CD4-positive, alpha-beta memory T cell (primary cell): ENCODE measurements at regions not wholly inside any gene's neighbourhood (a gene's known extent, or its start where the extent isn't known, plus 50 kb on each side); places are given as distances from the start of the nearest gene placed in this dataset.

ENCODE experiments used
- CTCF ChIA-PET: fragments of 350-600 bp; sonication (Branson Sonifier 250); formaldehyde crosslinking; loops from one replicate; lab custom pipeline; 2021; ENCODE audit warnings: inconsistent platforms; ENCODE audit not compliant: partially characterized antibody; lab: Charles Lee
- POLR2A ChIA-PET: fragments of 350-600 bp; sonication (Branson Sonifier 250); formaldehyde crosslinking; loops from one replicate; lab custom pipeline; 2021; ENCODE audit not compliant: partially characterized antibody; lab: Charles Lee
- DNase-seq, 5 donors: peaks; one replicate each; pipeline versions ENCODE4 v3.0.0 to v3.0.0-alpha.2; 2020 to 2022; ENCODE audit warnings: mixed read lengths in 1 of 5
- H3K27ac ChIP-seq: one replicate; pipeline ENCODE4 v1.7.0; 2013; ENCODE audit warnings: low read depth, low read length
- H3K27me3 ChIP-seq: 2 replicates; pipeline ENCODE4 v1.7.0; 2013; ENCODE audit warnings: mild to moderate bottlenecking, low read length, moderate library complexity; ENCODE audit not compliant: insufficient read depth
- H3K36me3 ChIP-seq: 2 replicates; pipeline ENCODE4 v1.7.0; 2013; ENCODE audit warnings: mild to moderate bottlenecking, low read length, moderate library complexity; ENCODE audit not compliant: insufficient read depth
- H3K4me1 ChIP-seq: 2 replicates; pipeline ENCODE4 v1.7.0; 2013; ENCODE audit warnings: mild to moderate bottlenecking, low read length, moderate library complexity; ENCODE audit not compliant: insufficient read depth
- H3K4me3 ChIP-seq, 2 donors: one replicate each; pipeline ENCODE4 v1.7.0; 2013; ENCODE audit warnings: low read length in 2 of 2, mild to moderate bottlenecking in 1 of 2
- H3K9me3 ChIP-seq, 2 donors: one replicate each; pipeline ENCODE4 v1.7.0; 2013; ENCODE audit warnings: low read length in 2 of 2, control low read depth in 1 of 2; ENCODE audit not compliant: control insufficient read depth in 1 of 2
- H3K27ac Mint-ChIP-seq, 7 donors: one replicate each; pipeline ENCODE4 v1.8.0; 2020 to 2021; ENCODE audit warnings: mixed read lengths in 7 of 7, mild to moderate bottlenecking in 6 of 7, inconsistent platforms in 3 of 7, moderate library complexity in 3 of 7
- H3K27me3 Mint-ChIP-seq, 2 donors: one replicate each; pipeline ENCODE4 v1.8.0; 2020 to 2021; ENCODE audit warnings: mixed read lengths in 2 of 2
- H3K36me3 Mint-ChIP-seq, 2 donors: one replicate each; pipeline ENCODE4 v1.8.0; 2020 to 2021; ENCODE audit warnings: mixed read lengths in 2 of 2, inconsistent platforms in 1 of 2, mild to moderate bottlenecking in 1 of 2
- H3K4me1 Mint-ChIP-seq, 4 donors: one replicate each; pipeline ENCODE4 v1.8.0; 2020 to 2021; ENCODE audit warnings: mixed read lengths in 4 of 4, mild to moderate bottlenecking in 1 of 4
- H3K4me3 Mint-ChIP-seq, 8 donors: one replicate each; pipeline ENCODE4 v1.8.0; 2020 to 2021; ENCODE audit warnings: mixed read lengths in 8 of 8, mild to moderate bottlenecking in 7 of 8, moderate library complexity in 6 of 8, inconsistent platforms in 3 of 8
- H3K9me3 Mint-ChIP-seq, 8 donors: one replicate each; pipeline ENCODE4 v1.8.0; 2020 to 2021; ENCODE audit warnings: mixed read lengths in 8 of 8, mild to moderate bottlenecking in 5 of 8, inconsistent platforms in 3 of 8, moderate library complexity in 1 of 8
- intact Hi-C: fragments of 100-400 bp; cut with micrococcal nuclease; formaldehyde crosslinking; loops from one replicate; pipeline ENCODE4 v1.15.1; 2023

DNA sequence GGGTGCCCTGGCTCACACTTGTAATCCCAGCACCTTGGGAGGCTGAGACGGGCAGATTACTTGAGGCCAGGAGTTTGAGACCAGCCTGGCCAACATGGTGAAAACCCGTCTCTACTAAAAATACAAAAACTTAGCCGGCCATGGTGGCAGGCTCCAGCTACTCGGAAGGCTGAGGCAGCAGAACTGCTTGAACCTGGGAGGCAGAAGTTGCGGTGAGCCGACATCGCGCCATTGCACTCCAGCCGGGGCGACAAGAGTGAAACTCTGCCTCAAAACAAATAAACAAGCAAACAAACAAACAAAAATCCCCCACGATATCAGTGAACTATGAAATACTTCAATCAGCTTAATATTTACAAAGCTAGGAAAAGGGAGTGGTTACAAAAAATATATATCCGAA lies 382.3 kb upstream of the KCND2 start:
- DNase-seq, result no peak
- ChIA-PET POLR2A (no interaction called here), CTCF (no interaction called here)
- Mint-ChIP-seq H3K36me3 (no peaks in the 10 kb centered on the region), H3K4me1 (no peaks in the 10 kb centered on the region), H3K27ac (no peak overlapping the region), H3K9me3 (peaks cover 2 to 16% (median 10%) of the 10 kb centered on the region in 8 donors), H3K4me3 (no peak overlapping the region), H3K27me3 (no peaks in the 10 kb centered on the region)
- intact Hi-C loops, result no loop called here
- H3K4me3 ChIP-seq, result no peak overlapping the region
- H3K36me3 ChIP-seq, result no peaks in the 10 kb centered on the region
- H3K27ac ChIP-seq, result no peak overlapping the region
- no peaks in the 10 kb centered on the region for H3K9me3 ChIP-seq
- H3K4me1 ChIP-seq, result no peaks in the 10 kb centered on the region
- no peaks in the 10 kb centered on the region for H3K27me3 ChIP-seq

GRCh38 chr7:119895320-119895719 lies 377.7 kb upstream of the KCND2 start:
- CTCF ChIA-PET, result no interaction called here
- Histone ChIP-seq H3K9me3 (no peaks in the 10 kb centered on the region), H3K27ac (no peak overlapping the region), H3K36me3 (no peaks in the 10 kb centered on the region), H3K27me3 (no peaks in the 10 kb centered on the region), H3K4me3 (no peak overlapping the region), H3K4me1 (no peaks in the 10 kb centered on the region)
- no peaks in the 10 kb centered on the region for H3K4me1 Mint-ChIP-seq
- H3K27ac Mint-ChIP-seq, result no peak overlapping the region
- no peaks in the 10 kb centered on the region for H3K27me3 Mint-ChIP-seq
- intact Hi-C loops, result no loop called here
- no peaks in the 10 kb centered on the region for H3K36me3 Mint-ChIP-seq
- peaks cover 2 to 20% (median 13%) of the 10 kb centered on the region in 8 donors for H3K9me3 Mint-ChIP-seq
- DNase-seq, result no peak
- H3K4me3 Mint-ChIP-seq, result no peak overlapping the region
- POLR2A ChIA-PET, result no interaction called here

- Histone ChIP-seq H3K4me1 (no peaks in the 10 kb centered on the region), H3K27me3 (no peaks in the 10 kb centered on the region), H3K9me3 (no peaks in the 10 kb centered on the region), H3K4me3 (no peak overlapping the region), H3K36me3 (no peaks in the 10 kb centered on the region), H3K27ac (no peak overlapping the region)
- no peak for DNase-seq
- ChIA-PET POLR2A (no interaction called here), CTCF (no interaction called here)
- H3K27ac Mint-ChIP-seq, result no peak overlapping the region
- H3K27me3 Mint-ChIP-seq, result no peaks in the 10 kb centered on the region
- no peaks in the 10 kb centered on the region for H3K36me3 Mint-ChIP-seq
- H3K9me3 Mint-ChIP-seq, result peaks cover 2 to 16% (median 13%) of the 10 kb centered on the region in 8 donors
- intact Hi-C loops, result no loop called here
- no peak overlapping the region for H3K4me3 Mint-ChIP-seq
- no peaks in the 10 kb centered on the region for H3K4me1 Mint-ChIP-seq
These were observed 376.6 kb upstream of the KCND2 start for GRCh38 chr7:119896386-119896785.

GRCh38 chr7:119900996-119901672 lies 371.8 kb upstream of the KCND2 start:
- no peaks in the 10 kb centered on the region for H3K27me3 ChIP-seq
- H3K27me3 Mint-ChIP-seq, result no peaks in the 10 kb centered on the region

DNA sequence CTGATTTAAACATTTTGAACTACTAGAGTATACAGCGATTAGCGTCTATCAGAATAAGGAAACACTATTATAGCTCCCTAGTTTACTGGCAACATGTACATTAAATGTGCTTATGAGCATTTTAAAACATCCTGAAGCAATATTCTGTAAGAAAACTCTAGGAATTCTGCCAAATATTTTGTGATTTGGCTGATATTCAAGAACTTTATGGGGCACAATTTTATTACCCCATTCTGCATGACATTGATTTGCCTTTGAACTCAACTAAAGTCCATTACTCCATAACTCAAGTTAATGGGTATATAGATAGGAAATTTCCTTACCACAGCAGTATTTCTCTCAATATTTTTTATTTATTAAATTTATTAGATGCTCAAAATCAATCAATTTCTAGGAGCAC lies 369.9 kb upstream of the KCND2 start:
- Mint-ChIP-seq H3K4me1 (no peaks in the 10 kb centered on the region), H3K27ac (no peak overlapping the region), H3K27me3 (no peaks in the 10 kb centered on the region), H3K4me3 (no peak overlapping the region), H3K9me3 (peaks cover 0 to 18% (median 15%) of the 10 kb centered on the region in 8 donors), H3K36me3 (no peaks in the 10 kb centered on the region)
- Histone ChIP-seq H3K27ac (no peak overlapping the region), H3K36me3 (no peaks in the 10 kb centered on the region), H3K27me3 (no peaks in the 10 kb centered on the region), H3K9me3 (no peaks in the 10 kb centered on the region), H3K4me3 (no peak overlapping the region), H3K4me1 (no peaks in the 10 kb centered on the region)
- no peak for DNase-seq
- ChIA-PET CTCF (no interaction called here), POLR2A (no interaction called here)
- intact Hi-C loops, result no loop called here

More at GRCh38 chr7:119900996-119901672, 371.8 kb upstream of the KCND2 start:
- no peak for DNase-seq
- Mint-ChIP-seq H3K4me3 (no peak overlapping the region), H3K9me3 (peaks cover 3 to 20% (median 16%) of the 10 kb centered on the region in 8 donors), H3K36me3 (no peaks in the 10 kb centered on the region), H3K27ac (no peak overlapping the region), H3K4me1 (no peaks in the 10 kb centered on the region)
- Histone ChIP-seq H3K27ac (no peak overlapping the region), H3K4me1 (no peaks in the 10 kb centered on the region), H3K9me3 (no peaks in the 10 kb centered on the region), H3K4me3 (no peak overlapping the region), H3K36me3 (no peaks in the 10 kb centered on the region)
- ChIA-PET POLR2A (no interaction called here), CTCF (no interaction called here)
- intact Hi-C loops, result no loop called here

DNA sequence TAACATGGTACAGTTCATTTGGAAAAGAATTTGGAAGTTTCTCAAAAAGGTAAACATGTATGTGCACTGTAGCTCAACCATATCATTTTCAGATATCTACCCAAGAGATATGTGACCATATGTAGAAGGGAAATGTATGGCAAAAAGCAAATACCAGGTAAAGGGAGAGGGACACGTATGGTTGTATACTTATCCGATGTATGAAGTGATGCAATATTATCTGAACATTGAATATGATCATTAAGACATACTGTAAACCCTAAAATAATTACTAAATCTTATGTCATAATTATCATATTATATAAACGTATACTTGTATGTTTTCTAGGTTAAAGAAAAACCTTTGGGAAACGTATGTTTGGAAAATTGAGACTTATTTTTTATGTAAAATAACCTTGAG lies 367.5 kb upstream of the KCND2 start:
- no peaks in the 10 kb centered on the region for H3K27me3 Mint-ChIP-seq
- H3K36me3 ChIP-seq, result no peaks in the 10 kb centered on the region

DNA sequence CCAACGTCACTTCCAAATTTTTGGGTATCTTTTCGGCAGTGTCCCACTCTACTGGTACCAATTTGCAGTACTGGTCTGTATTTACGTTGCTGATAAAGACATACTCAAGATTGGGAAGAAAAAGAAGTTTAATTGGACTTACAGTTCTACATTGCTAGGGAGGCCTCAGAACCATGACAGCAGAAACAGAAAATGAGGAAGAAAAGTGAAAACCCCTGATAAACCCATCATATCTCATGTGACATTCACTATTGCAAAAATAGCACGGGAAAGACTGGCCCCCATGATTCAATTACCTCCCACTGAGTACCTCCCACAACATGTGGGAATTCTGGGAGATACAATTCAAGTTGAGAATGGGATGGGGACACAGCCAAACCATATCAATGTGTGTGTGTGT lies 364.0 kb upstream of the KCND2 start:
- H3K4me1 Mint-ChIP-seq, result no peaks in the 10 kb centered on the region
- H3K36me3 ChIP-seq, result no peaks in the 10 kb centered on the region
- H3K4me3 Mint-ChIP-seq, result no peak overlapping the region
- H3K27ac Mint-ChIP-seq, result peak overlapping the region in 1 of 7 donors; percentile 28
- H3K4me3 ChIP-seq, result no peak overlapping the region
- no peaks in the 10 kb centered on the region for H3K27me3 ChIP-seq
- ChIA-PET CTCF (no interaction called here), POLR2A (no interaction called here)
- no peaks in the 10 kb centered on the region for H3K36me3 Mint-ChIP-seq
- DNase-seq, result no peak
- H3K9me3 ChIP-seq, result no peaks in the 10 kb centered on the region
- no peak overlapping the region for H3K27ac ChIP-seq
- no peaks in the 10 kb centered on the region for H3K27me3 Mint-ChIP-seq
- H3K9me3 Mint-ChIP-seq, result peaks cover under 1 to 22% (median 11%) of the 10 kb centered on the region in 8 donors
- no peaks in the 10 kb centered on the region for H3K4me1 ChIP-seq
- intact Hi-C loops, result no loop called here

More for the DNA sequence above, 367.5 kb upstream of the KCND2 start:
- Mint-ChIP-seq H3K4me3 (no peak overlapping the region), H3K4me1 (no peaks in the 10 kb centered on the region), H3K27ac (no peak overlapping the region), H3K9me3 (peaks cover 3 to 29% (median 9%) of the 10 kb centered on the region in 8 donors), H3K36me3 (no peaks in the 10 kb centered on the region)
- no peaks in the 10 kb centered on the region for H3K27me3 ChIP-seq
- no peak overlapping the region for H3K4me3 ChIP-seq
- intact Hi-C loops, result no loop called here
- POLR2A ChIA-PET, result no interaction called here
- CTCF ChIA-PET, result no interaction called here
- no peak overlapping the region for H3K27ac ChIP-seq
- H3K4me1 ChIP-seq, result no peaks in the 10 kb centered on the region
- DNase-seq, result no peak
- H3K9me3 ChIP-seq, result no peaks in the 10 kb centered on the region
